ENCODE measurements at regions not wholly inside any gene's neighbourhood (a gene's known extent, or its start where the extent isn't known, plus 50 kb on each side); places are given as distances from the start of the nearest gene placed in this dataset.

GRCh38 chr5:88653471-88653870, 229.5 kb downstream of the MEF2C start:
- Histone ChIP-seq H3K27ac (no peak overlapping the region), H3K27me3 (peaks cover 0 to 27% (median 11%) of the 10 kb centered on the region in 4 donors), H3K4me3 (no peak overlapping the region), H3K9me3 (no peaks in the 10 kb centered on the region), H3K36me3 (no peaks in the 10 kb centered on the region), H3K4me1 (no peaks in the 10 kb centered on the region)
- no peak for TF ChIP-seq CTCF (IDR thresholded peaks at IDR 0.05)
- WGBS, 2 donors = 16 to 21% methylated on average over 2 of the region's 2 CpGs
- ATAC-seq (no peak), DNase-seq (no peak), FAIRE-seq (no peak)
- intact Hi-C loops (cut with DNase I) = no loop called here

GRCh38 chr5:88647901-88648300, 235.1 kb downstream of the MEF2C start:
- intact Hi-C loops (cut with DNase I) = no loop called here
- Histone ChIP-seq H3K9me3 (no peaks in the 10 kb centered on the region), H3K4me3 (no peak overlapping the region), H3K4me1 (no peaks in the 10 kb centered on the region), H3K27ac (no peak overlapping the region), H3K27me3 (peaks cover 0 to 7% (median 2%) of the 10 kb centered on the region in 4 donors), H3K36me3 (no peaks in the 10 kb centered on the region)
- WGBS, 2 donors = 47 to 60% methylated on average over 2 of the region's 2 CpGs
- no peak for TF ChIP-seq CTCF (IDR thresholded peaks at IDR 0.05)
- ATAC-seq = no peak
- no peak for FAIRE-seq
- DNase-seq = no peak

GRCh38 chr5:88646866-88647265, 236.1 kb downstream of the MEF2C start:
- no peak for TF ChIP-seq CTCF (IDR thresholded peaks at IDR 0.05)
- ATAC-seq (no peak), DNase-seq (no peak), FAIRE-seq (no peak)
- Histone ChIP-seq H3K36me3 (no peaks in the 10 kb centered on the region), H3K27me3 (peaks cover 0 to 7% (median 1%) of the 10 kb centered on the region in 4 donors), H3K4me3 (no peak overlapping the region), H3K9me3 (no peaks in the 10 kb centered on the region), H3K4me1 (no peaks in the 10 kb centered on the region), H3K27ac (no peak overlapping the region)
- intact Hi-C loops (cut with DNase I) = no loop called here
- WGBS, 2 donors = 75 to 86% methylated on average over 1 of the region's 1 CpG

GRCh38 chr5:88644676-88645075, 238.3 kb downstream of the MEF2C start:
- H3K9me3 ChIP-seq = no peaks in the 10 kb centered on the region
- no peak for TF ChIP-seq CTCF (IDR thresholded peaks at IDR 0.05)
- DNase-seq (no peak), FAIRE-seq (no peak), ATAC-seq (no peak)
- no peaks in the 10 kb centered on the region for H3K4me1 ChIP-seq
- no peaks in the 10 kb centered on the region for H3K36me3 ChIP-seq
- no peak overlapping the region for H3K4me3 ChIP-seq
- H3K27ac ChIP-seq = no peak overlapping the region
- intact Hi-C loops (cut with DNase I) = no loop called here
- H3K27me3 ChIP-seq = peaks cover 0 to 7% (median 0%) of the 10 kb centered on the region in 4 donors
- 69 to 72% methylated on average over 3 of the region's 3 CpGs for WGBS, 2 donors

GRCh38 chr5:88643315-88643714, 239.7 kb downstream of the MEF2C start:
- no peak for DNase-seq
- no peak for ATAC-seq
- Histone ChIP-seq H3K4me3 (no peak overlapping the region), H3K36me3 (no peaks in the 10 kb centered on the region), H3K27ac (no peak overlapping the region), H3K4me1 (no peaks in the 10 kb centered on the region), H3K27me3 (peaks cover 0 to 7% (median 0%) of the 10 kb centered on the region in 4 donors), H3K9me3 (no peaks in the 10 kb centered on the region)
- TF ChIP-seq CTCF (IDR thresholded peaks at IDR 0.05) = no peak
- no peak for FAIRE-seq
- intact Hi-C loops (cut with DNase I) = no loop called here

Data from pancreas (tissue), 10 donors.